Activated naive CD8-positive, alpha-beta T cell treated with anti-CD3 and anti-CD28 coated beads, Interleukin-2, amount 50 U/mL, for 24 hours (primary cell): ENCODE measurements at regions not wholly inside any gene's neighbourhood (a gene's known extent, or its start where the extent isn't known, plus 50 kb on each side); places are given as distances from the start of the nearest gene placed in this dataset.
"Not testable (repeated sequence)": the region's sequence is repeated elsewhere in the genome, so short reads cannot be mapped to it uniquely, and the experiment has no call there.

Experiments
- ATAC-seq: fragments of 150-1000 bp; cut with Tn5 transposase; one replicate; pipeline ENCODE4 v1.10.0; 2021
- DNase-seq: peaks from one replicate; pipeline ENCODE4 v3.0.0; 2021
- H3K27ac Mint-ChIP-seq: one replicate; pipeline ENCODE4 v1.8.0; 2021; ENCODE audit warnings: mild to moderate bottlenecking, mixed read lengths
- H3K27me3 Mint-ChIP-seq: one replicate; pipeline ENCODE4 v1.8.0; 2021; ENCODE audit warnings: mixed read lengths
- H3K36me3 Mint-ChIP-seq: one replicate; pipeline ENCODE4 v1.8.0; 2021; ENCODE audit warnings: low read depth, mixed read lengths
- H3K4me1 Mint-ChIP-seq: one replicate; pipeline ENCODE4 v1.8.0; 2021; ENCODE audit warnings: mixed read lengths
- H3K4me3 Mint-ChIP-seq: one replicate; pipeline ENCODE4 v1.8.0; 2021; ENCODE audit warnings: mild to moderate bottlenecking, moderate library complexity, mixed read lengths
- H3K9me3 Mint-ChIP-seq: one replicate; pipeline ENCODE4 v1.8.0; 2021; ENCODE audit warnings: mixed read lengths

GRCh38 chr3:6769532-6770396 lies 91.2 kb upstream of the GRM7 start:
- DNase-seq, H3K36me3 Mint-ChIP-seq, H3K27ac Mint-ChIP-seq, H3K27me3 Mint-ChIP-seq, H3K9me3 Mint-ChIP-seq, ATAC-seq, H3K4me1 Mint-ChIP-seq, H3K4me3 Mint-ChIP-seq: not testable (repeated sequence)

- DNase-seq, result no peak
- no peak for ATAC-seq
- Mint-ChIP-seq H3K4me1 (no peaks in the 10 kb centered on the region), H3K27ac (no peak overlapping the region), H3K9me3 (peaks cover 9% of the 10 kb centered on the region), H3K4me3 (no peak overlapping the region), H3K36me3 (no peaks in the 10 kb centered on the region), H3K27me3 (no peaks in the 10 kb centered on the region)
Measured at GRCh38 chr3:6770397-6770690, 90.6 kb upstream of the GRM7 start.

- no peak for ATAC-seq
- H3K27me3 Mint-ChIP-seq, result no peaks in the 10 kb centered on the region
- H3K36me3 Mint-ChIP-seq, result no peaks in the 10 kb centered on the region
- DNase-seq, result no peak
- H3K27ac Mint-ChIP-seq, result no peak overlapping the region
- H3K9me3 Mint-ChIP-seq, result peaks cover 9% of the 10 kb centered on the region
- H3K4me1 Mint-ChIP-seq, result no peaks in the 10 kb centered on the region
- no peak overlapping the region for H3K4me3 Mint-ChIP-seq
Measured at GRCh38 chr3:6771171-6771570, 89.7 kb upstream of the GRM7 start.

GRCh38 chr3:6779140-6779539 lies 81.8 kb upstream of the GRM7 start:
- no peaks in the 10 kb centered on the region for H3K27me3 Mint-ChIP-seq
- H3K27ac Mint-ChIP-seq, result no peak overlapping the region
- no peaks in the 10 kb centered on the region for H3K36me3 Mint-ChIP-seq
- no peak overlapping the region for H3K4me3 Mint-ChIP-seq
- H3K9me3 Mint-ChIP-seq, result peaks cover 12% of the 10 kb centered on the region
- ATAC-seq (no peak), DNase-seq (no peak)
- no peaks in the 10 kb centered on the region for H3K4me1 Mint-ChIP-seq

GRCh38 chr3:6781092-6781491 lies 79.8 kb upstream of the GRM7 start:
- H3K27ac Mint-ChIP-seq, result no peak overlapping the region

GRCh38 chr3:6785726-6786125 lies 75.2 kb upstream of the GRM7 start:
- H3K27ac Mint-ChIP-seq, result no peak overlapping the region
- H3K9me3 Mint-ChIP-seq, result peaks cover under 1% of the 10 kb centered on the region
- H3K4me3 Mint-ChIP-seq, result no peak overlapping the region
- DNase-seq (no peak), ATAC-seq (no peak)
- no peaks in the 10 kb centered on the region for H3K27me3 Mint-ChIP-seq
- H3K4me1 Mint-ChIP-seq, result no peaks in the 10 kb centered on the region
- H3K36me3 Mint-ChIP-seq, result no peaks in the 10 kb centered on the region

More at GRCh38 chr3:6781092-6781491, 79.8 kb upstream of the GRM7 start:
- H3K4me1 Mint-ChIP-seq, result no peaks in the 10 kb centered on the region
- no peak for ATAC-seq
- H3K36me3 Mint-ChIP-seq, result no peaks in the 10 kb centered on the region
- H3K27me3 Mint-ChIP-seq, result no peaks in the 10 kb centered on the region
- H3K4me3 Mint-ChIP-seq, result no peak overlapping the region
- no peak for DNase-seq
- peaks cover 12% of the 10 kb centered on the region for H3K9me3 Mint-ChIP-seq

GRCh38 chr3:6791161-6791560 lies 69.8 kb upstream of the GRM7 start:
- ATAC-seq (no peak), DNase-seq (no peak)
- Mint-ChIP-seq H3K27ac (no peak overlapping the region), H3K4me3 (no peak overlapping the region), H3K27me3 (no peaks in the 10 kb centered on the region), H3K9me3 (no peaks in the 10 kb centered on the region), H3K36me3 (no peaks in the 10 kb centered on the region), H3K4me1 (no peaks in the 10 kb centered on the region)

- DNase-seq, result peak; percentile 36
- Mint-ChIP-seq H3K36me3 (no peaks in the 10 kb centered on the region), H3K4me1 (no peaks in the 10 kb centered on the region), H3K27ac (no peak overlapping the region), H3K27me3 (no peaks in the 10 kb centered on the region), H3K4me3 (no peak overlapping the region), H3K9me3 (no peaks in the 10 kb centered on the region)
- ATAC-seq, result no peak
Measured at GRCh38 chr3:6799264-6799915, 61.5 kb upstream of the GRM7 start.

- H3K9me3 Mint-ChIP-seq, result peaks cover 6% of the 10 kb centered on the region
Measured at GRCh38 chr3:6803619-6804018, 57.3 kb upstream of the GRM7 start.

GRCh38 chr3:6805236-6805635 lies 55.7 kb upstream of the GRM7 start:
- no peak for DNase-seq

More at GRCh38 chr3:6803619-6804018, 57.3 kb upstream of the GRM7 start:
- H3K4me3 Mint-ChIP-seq, result no peak overlapping the region
- DNase-seq (no peak), ATAC-seq (no peak)
- no peak overlapping the region for H3K27ac Mint-ChIP-seq
- H3K27me3 Mint-ChIP-seq, result no peaks in the 10 kb centered on the region
- H3K36me3 Mint-ChIP-seq, result no peaks in the 10 kb centered on the region
- no peaks in the 10 kb centered on the region for H3K4me1 Mint-ChIP-seq

GRCh38 chr3:6806991-6807390 lies 53.9 kb upstream of the GRM7 start:
- no peaks in the 10 kb centered on the region for H3K36me3 Mint-ChIP-seq
- no peaks in the 10 kb centered on the region for H3K4me1 Mint-ChIP-seq
- ATAC-seq (no peak), DNase-seq (no peak)
- H3K27ac Mint-ChIP-seq, result no peak overlapping the region
- H3K9me3 Mint-ChIP-seq, result peaks cover 6% of the 10 kb centered on the region
- no peak overlapping the region for H3K4me3 Mint-ChIP-seq
- no peaks in the 10 kb centered on the region for H3K27me3 Mint-ChIP-seq

More at GRCh38 chr3:6805236-6805635, 55.7 kb upstream of the GRM7 start:
- H3K27me3 Mint-ChIP-seq, result no peaks in the 10 kb centered on the region
- no peak overlapping the region for H3K4me3 Mint-ChIP-seq
- H3K9me3 Mint-ChIP-seq, result peaks cover 6% of the 10 kb centered on the region
- no peaks in the 10 kb centered on the region for H3K4me1 Mint-ChIP-seq
- no peak overlapping the region for H3K27ac Mint-ChIP-seq
- H3K36me3 Mint-ChIP-seq, result no peaks in the 10 kb centered on the region
- ATAC-seq, result no peak

GRCh38 chr3:6807967-6808588 lies 52.8 kb upstream of the GRM7 start:
- no peak for ATAC-seq

GRCh38 chr3:6809349-6809748 lies 51.6 kb upstream of the GRM7 start:
- Mint-ChIP-seq H3K27ac (no peak overlapping the region), H3K4me3 (no peak overlapping the region), H3K4me1 (no peaks in the 10 kb centered on the region), H3K36me3 (no peaks in the 10 kb centered on the region), H3K9me3 (peaks cover 6% of the 10 kb centered on the region), H3K27me3 (no peaks in the 10 kb centered on the region)
- ATAC-seq (no peak), DNase-seq (no peak)

More at GRCh38 chr3:6807967-6808588, 52.8 kb upstream of the GRM7 start:
- no peak overlapping the region for H3K27ac Mint-ChIP-seq
- H3K4me3 Mint-ChIP-seq, result no peak overlapping the region
- DNase-seq, result no peak
- no peaks in the 10 kb centered on the region for H3K4me1 Mint-ChIP-seq
- no peaks in the 10 kb centered on the region for H3K27me3 Mint-ChIP-seq
- H3K36me3 Mint-ChIP-seq, result no peaks in the 10 kb centered on the region
- H3K9me3 Mint-ChIP-seq, result peaks cover 6% of the 10 kb centered on the region
